Daoy (cell line): ENCODE measurements at regions not wholly inside any gene's neighbourhood (a gene's known extent, or its start where the extent isn't known, plus 50 kb on each side); places are given as distances from the start of the nearest gene placed in this dataset.
"Not testable (repeated sequence)": the region's sequence is repeated elsewhere in the genome, so short reads cannot be mapped to it uniquely, and the experiment has no call there.

Experiments used
- DNase-seq: peaks from one replicate; pipeline ENCODE4 v3.0.0-alpha.2; 2015; ENCODE audit warnings: low read depth

DNA sequence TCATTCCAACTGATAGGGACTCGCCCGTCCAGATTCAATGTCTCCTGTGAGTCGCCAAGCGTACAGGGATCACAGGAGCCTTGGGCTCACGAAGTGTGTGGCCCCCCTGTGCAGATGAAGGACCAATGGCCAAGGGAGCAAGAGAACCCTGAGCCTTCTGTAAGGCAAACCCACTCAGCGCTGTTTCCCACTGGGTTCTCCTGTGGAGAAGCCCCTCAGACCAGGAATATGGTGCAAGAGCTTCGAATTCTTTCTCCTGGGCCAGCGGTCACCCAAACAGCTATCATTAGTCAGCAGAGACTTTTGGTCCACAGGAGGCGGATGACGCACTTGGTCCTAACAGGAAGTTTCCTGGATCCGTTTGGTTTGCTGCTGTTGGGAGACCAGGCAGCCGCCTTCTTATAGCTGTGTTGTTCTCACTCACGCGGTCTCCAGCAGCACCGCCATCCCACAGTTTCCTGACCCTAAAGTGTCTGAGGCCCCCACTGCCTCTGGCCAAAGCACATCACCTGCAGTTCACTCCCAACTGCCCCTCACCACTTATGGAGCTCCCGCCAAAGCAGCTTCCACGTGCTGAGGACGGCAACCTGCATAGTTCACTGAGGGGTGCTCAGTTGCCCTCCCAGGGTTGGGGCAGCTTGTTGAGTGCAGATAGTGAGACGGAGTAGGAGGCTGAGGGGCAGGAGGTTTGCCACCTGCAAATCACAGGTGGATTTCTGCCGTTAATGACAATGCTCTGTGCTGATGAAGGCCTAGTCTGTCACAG lies 268.6 kb downstream of the ERMARD start:
- DNase-seq: peak; percentile 64

GRCh38 chr6:170018936-170019817 lies 267.8 kb downstream of the ERMARD start:
- DNase-seq: peak; percentile 42

DNA sequence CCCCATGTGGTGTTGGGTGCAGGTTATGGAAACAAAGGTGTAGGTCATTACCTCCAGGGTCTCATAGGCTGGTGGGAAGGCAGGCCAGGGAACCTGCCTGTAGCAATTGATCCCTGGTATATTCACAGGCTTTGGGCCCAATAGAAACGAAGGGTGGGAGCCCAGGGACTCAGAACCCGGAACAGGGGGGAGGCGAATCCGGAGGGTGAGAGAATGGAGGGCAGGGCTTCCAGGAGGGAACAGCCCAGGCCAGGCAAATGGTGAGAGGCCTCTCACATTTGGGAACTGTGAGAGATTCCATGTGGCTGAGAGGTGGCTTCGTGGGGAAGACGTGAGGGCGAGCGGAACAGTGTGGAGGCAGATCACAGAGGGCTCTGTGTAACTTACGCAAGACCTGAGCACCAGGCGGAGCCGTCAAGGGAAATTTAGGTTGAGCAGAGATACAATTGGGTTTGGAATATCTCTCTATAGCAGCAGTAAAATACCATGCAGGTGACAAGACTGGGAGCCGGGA lies 267.1 kb downstream of the ERMARD start:
- DNase-seq: no peak

DNA sequence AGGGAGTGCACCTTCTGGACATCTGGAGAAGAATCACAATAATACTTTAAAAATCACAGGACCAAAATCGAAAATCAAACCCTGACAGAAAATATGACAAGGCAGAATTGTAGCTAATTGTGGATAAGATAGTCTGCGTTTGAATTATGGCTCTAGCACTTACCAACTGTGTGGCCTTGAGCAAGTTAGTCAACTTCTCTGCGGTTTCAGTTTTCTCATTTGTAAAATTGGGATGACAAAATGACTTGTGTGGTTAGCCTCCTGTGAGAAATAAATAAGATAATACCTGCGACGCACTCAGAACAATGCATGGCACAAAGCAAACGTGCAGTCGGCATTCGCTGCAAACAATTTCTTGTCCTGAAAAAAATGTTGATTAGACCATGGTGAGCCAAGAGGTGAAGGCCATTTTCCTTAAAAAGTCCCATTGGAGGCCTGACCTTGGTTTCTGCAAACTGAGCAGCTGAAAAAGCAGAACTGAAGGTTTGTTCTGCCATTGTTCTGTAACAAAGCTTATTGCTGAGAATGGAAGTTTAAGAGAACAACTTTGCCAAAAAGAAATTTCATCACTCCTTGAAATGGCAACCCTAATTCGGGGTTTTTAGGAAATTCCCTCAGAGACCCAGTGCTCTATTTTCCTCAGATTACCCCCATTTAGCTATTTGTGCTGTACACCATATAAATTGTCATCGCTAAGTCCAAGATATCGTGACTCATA lies 266.3 kb downstream of the ERMARD start:
- DNase-seq: no peak

- DNase-seq: no peak
Measured at GRCh38 chr6:170013815-170014214, 262.4 kb downstream of the ERMARD start.

DNA sequence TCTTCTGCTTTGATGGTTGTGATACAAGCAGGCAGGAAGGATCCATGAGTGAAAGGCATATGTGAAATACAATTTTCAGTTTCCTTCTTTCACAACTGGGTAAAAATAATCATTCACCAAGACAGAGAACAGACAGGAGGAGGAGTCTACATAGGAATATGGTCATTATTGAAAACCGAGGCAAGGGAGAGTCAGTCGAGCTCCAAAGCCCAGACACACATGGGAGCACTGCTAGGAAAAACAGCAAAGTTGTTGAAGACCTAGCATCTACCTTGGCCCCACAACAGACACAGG lies 260.6 kb downstream of the ERMARD start:
- no peak for DNase-seq

DNA sequence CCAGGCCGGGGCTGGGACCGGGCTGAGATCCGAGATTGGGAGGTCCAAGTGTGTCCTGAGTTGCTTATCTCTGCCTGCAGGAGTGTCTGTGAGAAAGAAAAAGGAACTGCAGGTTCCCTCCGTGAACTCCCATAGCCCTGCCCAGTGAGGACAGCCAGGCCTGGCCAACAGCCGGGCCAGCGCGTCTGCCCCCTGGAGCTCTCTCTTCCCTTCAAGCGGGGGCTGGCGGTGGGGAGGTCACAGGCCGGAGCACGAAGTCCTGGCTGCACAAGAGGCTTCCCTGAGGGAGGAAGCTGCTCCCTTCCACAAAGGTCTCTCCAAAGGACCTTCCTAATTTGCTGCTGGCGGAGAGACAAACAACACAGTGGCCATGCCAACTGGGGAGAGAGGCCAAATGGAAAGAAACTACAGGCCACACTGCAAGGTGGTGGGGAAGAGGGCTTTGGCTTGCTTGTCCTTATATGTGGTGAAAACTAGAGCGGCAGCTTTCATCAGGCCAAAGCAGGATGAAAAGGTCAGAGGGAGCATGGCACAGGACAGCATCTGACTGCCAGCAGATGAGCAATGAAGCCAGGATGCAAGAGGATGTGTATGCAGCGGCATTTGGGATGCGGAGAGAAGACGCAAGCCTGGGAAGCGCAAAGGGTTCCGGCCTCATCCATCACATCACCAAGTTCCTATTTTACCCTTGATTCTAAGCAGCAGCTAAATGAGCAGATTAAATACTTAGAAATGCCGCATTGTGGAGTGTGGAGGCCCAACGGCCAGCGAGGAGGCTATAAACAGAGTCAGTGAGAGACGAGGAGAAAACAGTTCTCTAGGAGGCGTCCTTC lies 260.0 kb downstream of the ERMARD start:
- no peak for DNase-seq

- DNase-seq: no peak
Measured at GRCh38 chr6:170010665-170011203, 259.3 kb downstream of the ERMARD start.

DNA sequence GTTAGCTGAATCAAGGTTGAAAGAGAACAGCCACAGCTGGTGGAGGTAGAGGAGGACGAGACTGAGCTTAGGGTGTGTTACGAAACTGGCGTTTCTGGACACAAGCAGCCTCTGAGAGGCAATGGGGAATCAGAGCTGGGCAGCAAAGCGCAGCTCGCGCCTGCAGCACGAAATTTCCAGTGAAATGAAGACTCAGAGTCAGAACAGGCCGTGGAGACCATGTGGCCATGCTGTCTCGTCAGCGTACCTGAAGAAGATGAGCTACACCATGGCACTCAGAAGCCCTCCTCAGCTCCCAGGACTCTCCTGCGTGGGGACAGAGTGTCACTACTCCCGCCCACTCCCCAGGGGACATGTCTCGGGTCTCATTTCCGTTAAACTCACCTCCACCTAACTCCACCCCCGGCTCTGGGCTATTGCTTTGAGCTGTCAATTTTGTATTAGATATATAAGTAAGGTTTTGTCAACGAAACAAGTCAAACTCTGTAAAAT lies 256.9 kb downstream of the ERMARD start:
- DNase-seq: no peak

DNA sequence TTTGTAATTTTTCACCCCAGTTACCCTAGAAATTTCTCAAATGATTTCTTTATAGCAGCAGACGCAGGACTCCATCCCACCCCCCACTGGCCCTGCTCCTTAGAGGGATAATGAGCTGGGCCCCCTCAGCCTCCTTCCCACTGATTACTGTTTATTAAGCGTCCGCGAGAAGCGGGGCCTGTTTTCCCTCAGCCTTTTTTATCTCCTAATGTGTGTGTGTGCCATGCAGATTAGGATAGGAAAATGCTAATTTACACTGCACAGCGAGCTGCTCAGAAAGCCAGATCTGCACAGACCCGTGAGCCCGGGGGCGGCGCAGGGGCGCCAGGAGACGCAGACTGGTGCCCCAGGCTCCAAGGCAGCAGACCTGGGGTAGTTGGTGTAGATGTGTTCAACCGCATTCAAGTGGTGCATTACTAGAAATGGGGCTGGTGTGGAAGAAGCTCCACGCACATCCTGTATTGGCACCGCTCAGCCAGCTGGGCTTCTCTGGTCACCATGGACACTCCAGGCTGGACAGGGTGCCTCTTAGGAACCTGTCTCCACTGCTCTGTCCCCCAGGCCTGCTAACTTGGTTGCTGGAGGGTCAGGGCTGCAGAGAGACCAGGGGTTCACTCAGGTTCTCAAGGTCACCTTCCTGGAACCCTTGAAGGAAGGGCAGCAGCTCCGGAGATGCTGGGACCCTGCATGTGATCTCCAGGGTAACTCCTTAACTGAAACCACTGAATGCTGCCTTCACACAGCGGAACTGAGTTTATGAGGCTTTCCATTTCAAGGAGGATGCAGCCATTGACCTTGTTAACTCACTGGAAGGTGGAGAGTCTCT lies 256.3 kb downstream of the ERMARD start:
- no peak for DNase-seq

DNA sequence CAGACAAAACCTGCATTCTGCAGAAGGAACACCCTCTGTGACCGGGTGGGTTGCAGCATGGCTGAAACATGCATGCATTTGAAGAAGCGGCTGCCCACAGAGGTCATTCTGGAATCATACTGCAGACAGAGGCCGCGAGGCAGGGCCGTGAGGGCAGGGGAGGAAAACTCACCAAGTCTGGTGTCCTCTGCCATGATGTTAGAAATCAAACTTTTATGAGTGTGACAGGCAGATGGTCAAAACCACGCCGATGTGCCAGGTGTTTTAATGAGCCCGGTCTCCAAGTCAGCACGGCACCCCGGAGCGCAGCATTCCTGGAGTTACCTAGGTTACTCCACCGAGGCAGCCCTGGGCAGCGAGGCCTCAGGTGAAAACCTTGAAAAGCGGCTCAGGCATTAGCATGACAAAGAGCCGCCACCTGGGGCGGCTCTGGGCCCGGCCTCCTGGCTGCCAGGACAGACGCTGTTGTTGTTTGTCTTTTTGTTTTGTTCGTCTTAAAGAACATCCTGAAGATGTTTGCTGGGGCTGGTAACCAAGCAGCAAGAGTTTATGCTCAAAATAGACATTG lies 255.6 kb downstream of the ERMARD start:
- no peak for DNase-seq

DNA sequence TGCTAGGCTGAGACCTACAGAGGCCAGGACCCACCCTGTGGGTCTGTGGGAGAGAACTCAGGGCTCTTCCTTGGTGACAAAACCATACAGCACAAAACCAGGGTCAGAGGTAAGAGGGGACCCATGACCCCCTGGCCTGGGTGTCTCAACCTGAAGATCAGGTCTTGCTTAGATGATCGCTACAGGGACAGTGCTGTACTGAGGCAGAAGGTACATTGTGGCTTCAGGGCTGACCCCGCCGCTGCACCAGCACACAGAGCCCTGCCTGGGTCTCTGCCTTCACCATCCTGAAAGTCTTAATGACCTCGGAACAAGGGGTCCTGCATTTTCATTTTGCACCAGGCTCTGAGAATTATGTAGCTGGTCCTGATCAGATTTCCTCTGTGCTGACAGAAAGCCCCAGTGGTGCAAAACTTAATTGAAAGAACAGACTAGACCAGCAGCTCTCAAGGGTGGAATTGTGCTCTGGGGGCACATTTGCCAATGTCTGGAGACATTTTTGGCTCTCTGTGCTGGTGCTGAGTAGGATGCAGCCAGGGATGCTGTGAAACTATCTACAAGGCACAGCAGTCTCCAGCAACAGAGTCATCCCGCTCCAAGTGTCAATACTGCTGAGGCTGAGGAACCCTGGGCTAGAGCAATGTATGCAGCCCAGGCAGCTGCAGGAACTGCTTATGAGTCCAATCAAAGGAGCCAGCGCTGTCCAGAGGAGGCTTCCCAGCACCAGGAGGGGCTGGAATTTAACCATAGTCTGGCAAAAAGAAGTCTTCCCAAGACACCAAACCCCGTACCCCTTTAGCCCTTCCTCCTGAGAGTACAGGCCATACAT lies 254.9 kb downstream of the ERMARD start:
- DNase-seq: no peak

DNA sequence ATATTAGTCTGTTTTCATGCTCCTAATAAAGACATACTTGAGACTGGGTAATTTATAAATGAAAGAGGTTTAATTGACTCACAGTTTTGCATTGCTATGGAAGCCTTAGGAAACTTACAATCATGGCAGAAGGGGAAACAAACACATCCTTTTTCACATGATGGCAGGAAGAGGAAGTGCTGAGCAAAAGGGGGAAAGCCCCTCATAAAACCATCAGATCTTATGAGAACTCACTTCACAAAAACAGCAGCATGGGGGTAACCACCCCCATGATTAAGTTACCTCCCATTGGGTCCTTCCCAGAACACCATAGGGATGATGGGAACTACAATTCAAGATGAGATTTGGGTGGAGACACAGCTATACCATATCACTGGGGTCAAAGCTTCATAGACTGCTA lies 254.2 kb downstream of the ERMARD start:
- no peak for DNase-seq

DNA sequence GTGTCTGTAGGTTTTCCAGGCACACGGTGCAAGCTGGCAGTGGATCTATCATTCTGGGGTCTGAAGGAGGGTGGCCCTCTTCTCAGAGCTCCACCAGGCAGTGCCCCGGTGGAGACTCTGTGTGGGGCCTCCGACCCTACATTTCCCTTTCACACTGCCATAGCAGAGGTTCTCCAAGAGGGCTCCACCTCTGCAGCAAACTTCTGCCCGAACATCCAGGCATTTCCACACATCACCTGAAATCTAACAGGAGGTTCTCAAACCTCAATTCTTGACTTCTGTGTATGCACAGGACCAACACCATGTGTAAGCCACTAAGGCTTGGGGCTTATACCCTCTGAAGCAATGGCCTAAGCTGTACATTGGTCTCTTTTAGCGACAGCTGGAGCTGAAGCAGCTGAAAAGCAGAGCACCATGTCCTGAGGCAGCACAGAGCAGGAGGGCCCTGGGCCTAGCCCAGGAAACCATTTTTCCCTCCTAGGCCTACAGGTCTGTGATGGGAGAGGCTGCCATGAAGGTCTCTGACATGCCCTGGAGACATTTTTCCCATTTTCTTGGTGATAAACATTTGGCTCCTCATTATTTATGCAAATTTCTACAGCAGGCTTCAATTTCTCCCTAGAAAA lies 253.3 kb downstream of the ERMARD start:
- DNase-seq: no peak

GRCh38 chr6:170003451-170004160 lies 252.2 kb downstream of the ERMARD start:
- DNase-seq: no peak

- DNase-seq: no peak
Measured at GRCh38 chr6:170003027-170003426, 251.6 kb downstream of the ERMARD start.

DNA sequence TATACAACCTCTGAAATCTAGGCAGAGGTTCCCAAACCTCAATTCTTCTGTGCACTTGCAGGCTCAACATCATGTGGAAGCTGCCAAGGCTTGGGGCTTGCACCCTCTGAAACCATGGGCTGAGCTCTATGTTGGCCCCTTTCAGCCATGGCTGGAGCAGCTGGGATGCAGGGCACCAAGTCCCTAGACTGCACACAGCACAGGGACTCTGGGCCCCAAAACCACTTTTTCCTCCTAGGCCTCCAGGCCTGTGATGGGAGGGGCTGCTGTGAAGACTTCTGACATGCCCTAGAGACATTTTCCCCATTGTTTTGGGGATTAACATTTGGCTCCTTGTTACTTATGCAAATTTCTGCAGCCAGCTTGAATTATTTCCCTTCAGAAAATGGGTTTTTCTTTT lies 250.4 kb downstream of the ERMARD start:
- DNase-seq: not testable (repeated sequence)
